ENCODE measurements at regions not wholly inside any gene's neighbourhood (a gene's known extent, or its start where the extent isn't known, plus 50 kb on each side); places are given as distances from the start of the nearest gene placed in this dataset.
"Not testable (repeated sequence)": the region's sequence is repeated elsewhere in the genome, so short reads cannot be mapped to it uniquely, and the experiment has no call there.

GRCh38 chr15:96474231-96474664 lies 143.7 kb downstream of the NR2F2 start:
- CTCF ChIA-PET, result no interaction called here
- Mint-ChIP-seq H3K36me3 (ENCODE audit: insufficient read depth, unreplicated experiment) (no peaks in the 10 kb centered on the region), H3K27ac (ENCODE audit: unreplicated experiment) (no peak overlapping the region), H3K4me3 (ENCODE audit: low read depth, unreplicated experiment) (no peak overlapping the region), H3K9me3 (ENCODE audit: low read depth, unreplicated experiment) (no peaks in the 10 kb centered on the region), H3K4me1 (ENCODE audit: low read depth, unreplicated experiment) (no peaks in the 10 kb centered on the region), H3K27me3 (ENCODE audit: unreplicated experiment) (no peaks in the 10 kb centered on the region)
- DNase-seq, result no peak
- no TSS peak for BruUV-seq (replicated peaks)
- intact Hi-C loops (cut with micrococcal nuclease; ENCODE audit: unreplicated experiment), result no loop called here
- TF ChIP-seq CTCF (IDR thresholded peaks at IDR 0.05; ENCODE audit: unreplicated experiment), result no peak

DNA sequence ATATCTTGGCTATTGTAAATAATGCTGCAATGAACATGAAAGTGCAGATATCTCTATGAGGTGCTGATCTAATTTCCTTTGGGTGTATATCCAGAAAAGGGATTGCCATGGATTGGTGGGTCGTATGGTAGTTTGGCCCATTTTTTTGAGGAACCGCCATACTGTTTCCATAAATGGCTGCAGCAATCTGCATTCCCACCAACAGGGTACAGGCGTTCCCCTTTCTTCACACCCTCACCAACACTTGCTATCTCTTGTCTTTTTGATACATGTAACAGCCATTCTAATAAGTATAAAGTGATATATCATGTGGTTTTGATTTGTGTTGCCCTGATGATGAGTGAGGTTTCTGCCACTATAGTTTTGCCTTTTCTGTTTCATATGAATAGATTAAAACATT lies 146.7 kb downstream of the NR2F2 start:
- H3K4me1 Mint-ChIP-seq (ENCODE audit: low read depth, unreplicated experiment), result no peaks in the 10 kb centered on the region
- intact Hi-C loops (cut with micrococcal nuclease; ENCODE audit: unreplicated experiment), result no loop called here
- no peak overlapping the region for H3K27ac Mint-ChIP-seq (ENCODE audit: unreplicated experiment)
- no peak overlapping the region for H3K4me3 Mint-ChIP-seq (ENCODE audit: low read depth, unreplicated experiment)
- BruUV-seq (replicated peaks), result no TSS peak
- no peaks in the 10 kb centered on the region for H3K27me3 Mint-ChIP-seq (ENCODE audit: unreplicated experiment)
- CTCF ChIA-PET, result no interaction called here
- H3K36me3 Mint-ChIP-seq (ENCODE audit: insufficient read depth, unreplicated experiment), result no peaks in the 10 kb centered on the region
- DNase-seq, result no peak
- H3K9me3 Mint-ChIP-seq (ENCODE audit: low read depth, unreplicated experiment), result no peaks in the 10 kb centered on the region
- no peak for TF ChIP-seq CTCF (IDR thresholded peaks at IDR 0.05; ENCODE audit: unreplicated experiment)

DNA sequence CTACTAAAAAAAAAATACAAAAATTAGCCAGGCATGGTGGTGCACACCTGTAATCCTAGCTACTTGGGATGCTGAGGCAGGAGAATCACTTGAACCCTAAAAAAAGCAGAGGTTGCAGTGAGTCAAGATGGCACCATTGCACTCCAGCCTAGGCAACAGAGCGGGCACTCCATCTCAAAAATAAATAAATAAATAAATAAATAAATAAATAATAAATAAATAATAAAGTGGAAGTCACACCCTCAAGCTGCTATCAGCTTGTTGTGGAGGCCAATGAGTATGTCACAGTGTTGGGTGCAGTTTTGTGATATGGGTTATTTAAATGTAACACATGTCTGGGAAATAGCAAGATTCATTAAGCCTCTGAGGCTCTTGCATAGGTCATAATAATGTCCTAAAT lies 153.9 kb downstream of the NR2F2 start:
- H3K27me3 Mint-ChIP-seq (ENCODE audit: unreplicated experiment); CTCF ChIA-PET; H3K27ac Mint-ChIP-seq (ENCODE audit: unreplicated experiment); H3K4me1 Mint-ChIP-seq (ENCODE audit: low read depth, unreplicated experiment); DNase-seq; H3K9me3 Mint-ChIP-seq (ENCODE audit: low read depth, unreplicated experiment); H3K4me3 Mint-ChIP-seq (ENCODE audit: low read depth, unreplicated experiment); H3K36me3 Mint-ChIP-seq (ENCODE audit: insufficient read depth, unreplicated experiment); intact Hi-C loops (cut with micrococcal nuclease; ENCODE audit: unreplicated experiment); BruUV-seq (replicated peaks): not testable (repeated sequence)

GRCh38 chr15:96484830-96485229 lies 154.3 kb downstream of the NR2F2 start:
- no peak overlapping the region for H3K4me3 Mint-ChIP-seq (ENCODE audit: low read depth, unreplicated experiment)
- H3K9me3 Mint-ChIP-seq (ENCODE audit: low read depth, unreplicated experiment), result no peaks in the 10 kb centered on the region
- TF ChIP-seq CTCF (IDR thresholded peaks at IDR 0.05; ENCODE audit: unreplicated experiment), result no peak
- intact Hi-C loops (cut with micrococcal nuclease; ENCODE audit: unreplicated experiment), result no loop called here
- no TSS peak for BruUV-seq (replicated peaks)
- H3K27ac Mint-ChIP-seq (ENCODE audit: unreplicated experiment), result no peak overlapping the region
- no peaks in the 10 kb centered on the region for H3K4me1 Mint-ChIP-seq (ENCODE audit: low read depth, unreplicated experiment)
- DNase-seq, result no peak
- H3K27me3 Mint-ChIP-seq (ENCODE audit: unreplicated experiment), result no peaks in the 10 kb centered on the region
- no peaks in the 10 kb centered on the region for H3K36me3 Mint-ChIP-seq (ENCODE audit: insufficient read depth, unreplicated experiment)
- CTCF ChIA-PET, result interaction anchor here (0.5 kb wide), 1 partner anchor 688 kb away, joined by 10 read pairs; no protein-coding TSS in a partner anchor

DNA sequence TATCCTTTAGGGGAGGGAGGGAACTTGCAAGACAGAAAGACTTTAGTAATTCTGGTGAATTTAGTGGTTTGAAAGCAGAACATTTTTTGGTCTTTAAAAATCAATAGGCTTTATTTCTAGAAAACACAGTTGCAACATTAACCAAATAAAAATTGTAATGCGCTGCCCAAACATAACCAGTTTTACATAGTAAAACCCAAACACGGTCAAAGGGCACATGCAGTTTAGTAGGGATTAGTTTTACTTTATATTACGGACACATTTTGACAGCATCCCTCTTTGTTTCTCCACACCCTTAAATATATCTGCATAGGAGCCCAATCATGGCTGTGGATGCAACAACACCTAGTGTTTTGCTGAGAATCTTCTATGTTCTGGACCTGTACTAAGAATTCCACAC lies 156.7 kb downstream of the NR2F2 start:
- CTCF ChIA-PET, result no interaction called here
- Mint-ChIP-seq H3K9me3 (ENCODE audit: low read depth, unreplicated experiment) (no peaks in the 10 kb centered on the region), H3K36me3 (ENCODE audit: insufficient read depth, unreplicated experiment) (no peaks in the 10 kb centered on the region), H3K4me1 (ENCODE audit: low read depth, unreplicated experiment) (no peaks in the 10 kb centered on the region), H3K27me3 (ENCODE audit: unreplicated experiment) (no peaks in the 10 kb centered on the region), H3K27ac (ENCODE audit: unreplicated experiment) (no peak overlapping the region), H3K4me3 (ENCODE audit: low read depth, unreplicated experiment) (no peak overlapping the region)
- intact Hi-C loops (cut with micrococcal nuclease; ENCODE audit: unreplicated experiment), result no loop called here
- no peak for DNase-seq
- no peak for TF ChIP-seq CTCF (IDR thresholded peaks at IDR 0.05; ENCODE audit: unreplicated experiment)
- no TSS peak for BruUV-seq (replicated peaks)

- DNase-seq; H3K27me3 Mint-ChIP-seq (ENCODE audit: unreplicated experiment); intact Hi-C loops (cut with micrococcal nuclease; ENCODE audit: unreplicated experiment); BruUV-seq (replicated peaks); H3K9me3 Mint-ChIP-seq (ENCODE audit: low read depth, unreplicated experiment); H3K4me1 Mint-ChIP-seq (ENCODE audit: low read depth, unreplicated experiment); H3K27ac Mint-ChIP-seq (ENCODE audit: unreplicated experiment); H3K36me3 Mint-ChIP-seq (ENCODE audit: insufficient read depth, unreplicated experiment); H3K4me3 Mint-ChIP-seq (ENCODE audit: low read depth, unreplicated experiment): not testable (repeated sequence)
- CTCF ChIA-PET, result interaction anchor here (0.6 kb wide), 1 partner anchor 162 kb away, joined by 3 read pairs; no protein-coding TSS in a partner anchor
Observed at GRCh38 chr15:96491066-96491699, 160.7 kb downstream of the NR2F2 start.

Measured in Calu3 (cell line).